ENCODE measurements at regions not wholly inside any gene's neighbourhood (a gene's known extent, or its start where the extent isn't known, plus 50 kb on each side); places are given as distances from the start of the nearest gene placed in this dataset.
"Not testable (repeated sequence)": the region's sequence is repeated elsewhere in the genome, so short reads cannot be mapped to it uniquely, and the experiment has no call there.

DNA sequence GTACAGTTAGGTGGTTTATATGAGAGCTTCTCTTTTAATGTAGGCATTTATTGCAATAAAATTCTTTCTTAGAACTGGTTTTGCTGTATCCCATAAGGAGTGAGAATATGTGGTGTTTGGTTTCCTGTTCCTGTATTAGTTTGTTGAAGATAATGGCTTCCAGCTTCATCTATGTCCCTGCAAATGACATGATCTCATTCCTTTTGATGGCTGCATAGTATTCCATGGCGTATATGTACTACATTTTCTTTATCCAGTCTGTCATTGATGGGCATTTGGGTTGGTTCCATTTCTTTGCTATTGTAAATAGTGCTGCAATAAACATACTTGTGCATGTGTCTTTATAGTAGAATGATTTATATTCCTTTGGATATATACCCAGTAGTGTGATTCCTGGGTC lies 106.7 kb upstream of the IRS4 start:
- H3K36me3 ChIP-seq (ENCODE audit: insufficient read depth); H3K4me3 ChIP-seq; H3K27me3 Mint-ChIP-seq (ENCODE audit: insufficient read depth, low read depth, poor library complexity); H3K4me3 Mint-ChIP-seq; H3K27ac ChIP-seq (ENCODE audit: low read depth); H3F3A ChIP-seq (replicated peaks; ENCODE audit: low read depth); DNase-seq (ENCODE audit: low spot score); H3K36me3 Mint-ChIP-seq (ENCODE audit: low read depth); H2AFZ ChIP-seq; H3K27me3 ChIP-seq (ENCODE audit: insufficient read depth); H3K9me2 ChIP-seq (ENCODE audit: insufficient read depth); ATAC-seq; H4K20me1 ChIP-seq (replicated peaks; ENCODE audit: insufficient read depth); H3K79me2 ChIP-seq (replicated peaks; ENCODE audit: insufficient read depth); H3K27ac Mint-ChIP-seq; H3K4me2 ChIP-seq: not testable (repeated sequence)
- Mint-ChIP-seq H3K4me1 (peaks cover 11% of the 10 kb centered on the region; the same call in 2 of the 3 replicates), H3K9me3 (peaks cover 10% of the 10 kb centered on the region)
- H3K4me1 ChIP-seq (ENCODE audit: insufficient read depth) = peaks cover 13% of the 10 kb centered on the region

DNA sequence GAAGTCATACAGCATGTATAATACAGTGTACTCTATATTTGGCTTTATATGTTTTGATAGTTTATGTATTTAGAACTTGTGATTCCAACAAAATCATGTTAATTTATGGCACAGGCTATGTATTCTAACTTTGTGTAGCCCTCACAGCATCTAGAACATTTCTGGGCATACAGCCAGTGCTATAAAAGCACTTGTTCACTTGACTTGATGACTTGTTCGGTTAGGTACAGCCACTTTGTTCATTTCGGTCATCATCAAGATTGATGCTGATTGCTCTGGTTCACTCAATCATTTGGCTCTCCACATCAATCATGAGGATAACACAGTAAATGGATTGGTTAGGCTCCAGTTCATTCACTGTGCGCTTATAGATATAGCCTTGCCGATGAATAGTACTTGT lies 97.6 kb upstream of the IRS4 start:
- Histone ChIP-seq H3K36me3 (ENCODE audit: insufficient read depth) (no peaks in the 10 kb centered on the region), H2AFZ (no peak overlapping the region), H3K27me3 (ENCODE audit: insufficient read depth) (no peaks in the 10 kb centered on the region), H3K4me1 (ENCODE audit: insufficient read depth) (no peaks in the 10 kb centered on the region), H3K4me3 (no peak overlapping the region), H3K79me2 (replicated peaks; ENCODE audit: insufficient read depth) (no peaks in the 10 kb centered on the region), H3K4me2 (no peak overlapping the region), H3F3A (replicated peaks; ENCODE audit: low read depth) (no peaks in the 10 kb centered on the region), H4K20me1 (replicated peaks; ENCODE audit: insufficient read depth) (no peaks in the 10 kb centered on the region), H3K27ac (ENCODE audit: low read depth) (no peak overlapping the region), H3K9me2 (ENCODE audit: insufficient read depth) (no peaks in the 10 kb centered on the region)
- Mint-ChIP-seq H3K36me3 (ENCODE audit: low read depth) (no peaks in the 10 kb centered on the region), H3K9me3 (no peaks in the 10 kb centered on the region), H3K4me3 (no peak overlapping the region), H3K4me1 (no peaks in the 10 kb centered on the region), H3K27me3 (ENCODE audit: insufficient read depth, low read depth, poor library complexity) (no peaks in the 10 kb centered on the region), H3K27ac (no peak overlapping the region)
- TF ChIP-seq, protein P1, sequence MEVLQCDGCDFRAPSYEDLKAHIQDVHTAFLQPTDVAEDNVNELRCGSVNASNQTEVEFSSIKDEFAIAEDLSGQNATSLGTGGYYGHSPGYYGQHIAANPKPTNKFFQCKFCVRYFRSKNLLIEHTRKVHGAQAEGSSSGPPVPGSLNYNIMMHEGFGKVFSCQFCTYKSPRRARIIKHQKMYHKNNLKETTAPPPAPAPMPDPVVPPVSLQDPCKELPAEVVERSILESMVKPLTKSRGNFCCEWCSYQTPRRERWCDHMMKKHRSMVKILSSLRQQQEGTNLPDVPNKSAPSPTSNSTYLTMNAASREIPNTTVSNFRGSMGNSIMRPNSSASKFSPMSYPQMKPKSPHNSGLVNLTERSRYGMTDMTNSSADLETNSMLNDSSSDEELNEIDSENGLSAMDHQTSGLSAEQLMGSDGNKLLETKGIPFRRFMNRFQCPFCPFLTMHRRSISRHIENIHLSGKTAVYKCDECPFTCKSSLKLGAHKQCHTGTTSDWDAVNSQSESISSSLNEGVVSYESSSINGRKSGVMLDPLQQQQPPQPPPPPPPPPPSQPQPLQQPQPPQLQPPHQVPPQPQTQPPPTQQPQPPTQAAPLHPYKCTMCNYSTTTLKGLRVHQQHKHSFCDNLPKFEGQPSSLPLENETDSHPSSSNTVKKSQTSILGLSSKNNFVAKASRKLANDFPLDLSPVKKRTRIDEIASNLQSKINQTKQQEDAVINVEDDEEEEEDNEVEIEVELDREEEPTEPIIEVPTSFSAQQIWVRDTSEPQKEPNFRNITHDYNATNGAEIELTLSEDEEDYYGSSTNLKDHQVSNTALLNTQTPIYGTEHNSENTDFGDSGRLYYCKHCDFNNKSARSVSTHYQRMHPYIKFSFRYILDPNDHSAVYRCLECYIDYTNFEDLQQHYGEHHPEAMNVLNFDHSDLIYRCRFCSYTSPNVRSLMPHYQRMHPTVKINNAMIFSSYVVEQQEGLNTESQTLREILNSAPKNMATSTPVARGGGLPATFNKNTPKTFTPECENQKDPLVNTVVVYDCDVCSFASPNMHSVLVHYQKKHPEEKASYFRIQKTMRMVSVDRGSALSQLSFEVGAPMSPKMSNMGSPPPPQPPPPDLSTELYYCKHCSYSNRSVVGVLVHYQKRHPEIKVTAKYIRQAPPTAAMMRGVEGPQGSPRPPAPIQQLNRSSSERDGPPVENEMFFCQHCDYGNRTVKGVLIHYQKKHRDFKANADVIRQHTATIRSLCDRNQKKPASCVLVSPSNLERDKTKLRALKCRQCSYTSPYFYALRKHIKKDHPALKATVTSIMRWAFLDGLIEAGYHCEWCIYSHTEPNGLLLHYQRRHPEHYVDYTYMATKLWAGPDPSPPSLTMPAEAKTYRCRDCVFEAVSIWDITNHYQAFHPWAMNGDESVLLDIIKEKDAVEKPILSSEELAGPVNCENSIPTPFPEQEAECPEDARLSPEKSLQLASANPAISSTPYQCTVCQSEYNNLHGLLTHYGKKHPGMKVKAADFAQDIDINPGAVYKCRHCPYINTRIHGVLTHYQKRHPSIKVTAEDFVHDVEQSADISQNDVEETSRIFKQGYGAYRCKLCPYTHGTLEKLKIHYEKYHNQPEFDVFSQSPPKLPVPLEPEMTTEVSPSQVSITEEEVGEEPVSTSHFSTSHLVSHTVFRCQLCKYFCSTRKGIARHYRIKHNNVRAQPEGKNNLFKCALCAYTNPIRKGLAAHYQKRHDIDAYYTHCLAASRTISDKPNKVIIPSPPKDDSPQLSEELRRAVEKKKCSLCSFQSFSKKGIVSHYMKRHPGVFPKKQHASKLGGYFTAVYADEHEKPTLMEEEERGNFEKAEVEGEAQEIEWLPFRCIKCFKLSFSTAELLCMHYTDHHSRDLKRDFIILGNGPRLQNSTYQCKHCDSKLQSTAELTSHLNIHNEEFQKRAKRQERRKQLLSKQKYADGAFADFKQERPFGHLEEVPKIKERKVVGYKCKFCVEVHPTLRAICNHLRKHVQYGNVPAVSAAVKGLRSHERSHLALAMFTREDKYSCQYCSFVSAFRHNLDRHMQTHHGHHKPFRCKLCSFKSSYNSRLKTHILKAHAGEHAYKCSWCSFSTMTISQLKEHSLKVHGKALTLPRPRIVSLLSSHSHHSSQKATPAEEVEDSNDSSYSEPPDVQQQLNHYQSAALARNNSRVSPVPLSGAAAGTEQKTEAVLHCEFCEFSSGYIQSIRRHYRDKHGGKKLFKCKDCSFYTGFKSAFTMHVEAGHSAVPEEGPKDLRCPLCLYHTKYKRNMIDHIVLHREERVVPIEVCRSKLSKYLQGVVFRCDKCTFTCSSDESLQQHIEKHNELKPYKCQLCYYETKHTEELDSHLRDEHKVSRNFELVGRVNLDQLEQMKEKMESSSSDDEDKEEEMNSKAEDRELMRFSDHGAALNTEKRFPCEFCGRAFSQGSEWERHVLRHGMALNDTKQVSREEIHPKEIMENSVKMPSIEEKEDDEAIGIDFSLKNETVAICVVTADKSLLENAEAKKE (CRISPR knock-in tag; IDR thresholded peaks at IDR 0.05) = no peak
- TF ChIP-seq, protein P2, sequence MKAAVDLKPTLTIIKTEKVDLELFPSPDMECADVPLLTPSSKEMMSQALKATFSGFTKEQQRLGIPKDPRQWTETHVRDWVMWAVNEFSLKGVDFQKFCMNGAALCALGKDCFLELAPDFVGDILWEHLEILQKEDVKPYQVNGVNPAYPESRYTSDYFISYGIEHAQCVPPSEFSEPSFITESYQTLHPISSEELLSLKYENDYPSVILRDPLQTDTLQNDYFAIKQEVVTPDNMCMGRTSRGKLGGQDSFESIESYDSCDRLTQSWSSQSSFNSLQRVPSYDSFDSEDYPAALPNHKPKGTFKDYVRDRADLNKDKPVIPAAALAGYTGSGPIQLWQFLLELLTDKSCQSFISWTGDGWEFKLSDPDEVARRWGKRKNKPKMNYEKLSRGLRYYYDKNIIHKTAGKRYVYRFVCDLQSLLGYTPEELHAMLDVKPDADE (IDR thresholded peaks at IDR 0.05) = no peak
- TF ChIP-seq ZNF114 (CRISPR knock-in tag; IDR thresholded peaks at IDR 0.05) = no peak
- no peak for ATAC-seq
- DNase-seq (ENCODE audit: low spot score) = no peak
